Tibial nerve (tissue), 4 donors: ENCODE measurements at regions not wholly inside any gene's neighbourhood (a gene's known extent, or its start where the extent isn't known, plus 50 kb on each side); places are given as distances from the start of the nearest gene placed in this dataset.

Experiments used
- DNase-seq, 2 donors: peaks; one replicate each; pipeline ENCODE4 v3.0.0-alpha.2; 2019; ENCODE audit warnings: low spot score in 2 of 2
- H3K27ac ChIP-seq, 4 donors: fragments of 200-600 bp; sonication (generic) in 3 of 4; one replicate each; pipeline ENCODE4 v1.5.1; 2017 to 2019; ENCODE audit warnings: mild to moderate bottlenecking in 1 of 4
- H3K27me3 ChIP-seq, 2 donors: fragments of 200-600 bp; sonication (generic) in 1 of 2; one replicate each; pipeline versions ENCODE4 v1.5.1 to v1.6.0; 2017 to 2019
- H3K36me3 ChIP-seq, 3 donors: fragments of 200-600 bp; sonication (generic); one replicate each; pipeline ENCODE4 v1.5.1; 2018 to 2019
- H3K4me1 ChIP-seq, 4 donors: fragments of 200-600 bp; sonication (generic) in 3 of 4; one replicate each; pipeline ENCODE4 v1.5.1; 2017 to 2019
- H3K4me3 ChIP-seq, 4 donors: fragments of 200-600 bp; sonication (generic) in 3 of 4; one replicate each; pipeline ENCODE4 v1.5.1; 2017 to 2019; ENCODE audit warnings: mild to moderate bottlenecking in 1 of 4, moderate library complexity in 1 of 4
- H3K9me3 ChIP-seq, 4 donors: fragments of 200-600 bp; sonication (generic) in 3 of 4; one replicate each; pipeline ENCODE4 v1.5.1; 2017 to 2019
- CTCF ChIP-seq, 5 experiments: fragments of 200-600 bp in 3 of 5; fragments of 450-650 bp in 2 of 5; sonication (generic) in 3 of 5; IDR thresholded peaks; one replicate each; pipeline ENCODE4 v1.5.1; 2016 to 2019; ENCODE audit warnings: antibody characterized with exemption in 5 of 5, mild to moderate bottlenecking in 3 of 5, moderate library complexity in 2 of 5
- EP300 ChIP-seq, 2 donors: sonication (generic); formaldehyde crosslinking; IDR thresholded peaks; one replicate each; pipeline ENCODE4 v1.6.1; 2017; ENCODE audit warnings: antibody characterized with exemption in 2 of 2, mild to moderate bottlenecking in 1 of 2
- POLR2A ChIP-seq, 2 donors: fragments of 450-650 bp; IDR thresholded peaks; one replicate each; pipeline ENCODE4 v1.6.1; 2017; ENCODE audit warnings: antibody characterized with exemption in 2 of 2, mild to moderate bottlenecking in 2 of 2, moderate library complexity in 2 of 2
- WGBS, 2 donors: methylation state at CpG; one replicate each; pipeline ENCODE4 v1.1.5; 2018; 5-methylcytosine and 5-hydroxymethylcytosine counted together

DNA sequence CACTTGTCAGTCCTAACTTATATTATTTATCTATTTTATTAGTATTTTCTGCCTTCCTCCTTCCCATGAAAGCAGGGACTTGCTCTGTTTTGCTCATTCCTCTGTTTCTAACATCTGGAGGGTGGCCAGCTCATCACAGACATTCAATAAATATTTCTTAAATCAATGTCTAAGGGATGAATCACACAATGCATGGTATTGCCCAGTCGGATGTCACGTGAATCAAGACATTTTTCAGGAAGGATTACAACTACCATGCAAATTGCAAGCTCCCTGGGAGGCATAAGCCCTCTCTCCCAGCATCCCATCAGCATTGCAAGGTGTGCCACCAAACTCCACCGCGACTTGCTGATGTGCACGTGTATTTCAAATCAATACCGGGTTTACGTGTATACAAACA is 146.6 kb upstream of the RNF32 start:
- DNase-seq, result no peak
- TF ChIP-seq POLR2A (IDR thresholded peaks at IDR 0.05) (no peak), CTCF (IDR thresholded peaks at IDR 0.05) (no peak), EP300 (IDR thresholded peaks at IDR 0.05) (no peak)
- no peaks in the 10 kb centered on the region for H3K36me3 ChIP-seq
- no peak overlapping the region for H3K27ac ChIP-seq
- no peaks in the 10 kb centered on the region for H3K4me1 ChIP-seq
- H3K27me3 ChIP-seq, result no peaks in the 10 kb centered on the region
- H3K9me3 ChIP-seq, result no peaks in the 10 kb centered on the region
- H3K4me3 ChIP-seq, result no peak overlapping the region
- WGBS, 2 donors, result 79 to 90% methylated on average over 7 of the region's 7 CpGs

DNA sequence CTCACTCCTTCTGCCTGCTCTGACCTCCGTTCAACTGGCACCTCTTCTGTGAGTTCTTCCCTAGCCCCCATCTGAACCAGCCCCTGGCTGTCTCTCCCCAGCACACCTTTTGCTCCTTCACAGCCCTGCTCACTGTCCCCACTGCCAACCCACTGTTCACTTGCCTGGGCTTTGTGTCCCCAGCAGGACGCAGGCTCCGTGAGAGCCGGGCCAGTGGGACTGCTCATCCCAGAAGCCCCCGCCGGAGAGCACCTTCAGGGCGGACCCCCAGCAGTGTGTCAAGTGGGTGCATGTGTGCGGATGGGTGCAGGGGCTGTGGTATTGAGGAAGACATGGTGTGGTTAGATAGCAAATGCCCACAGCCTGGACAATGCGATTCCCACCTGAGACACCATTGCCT is 148.4 kb upstream of the RNF32 start:
- TF ChIP-seq POLR2A (IDR thresholded peaks at IDR 0.05), result no peak
- TF ChIP-seq CTCF (IDR thresholded peaks at IDR 0.05), result no peak
- no peak for TF ChIP-seq EP300 (IDR thresholded peaks at IDR 0.05)
- Histone ChIP-seq H3K36me3 (no peaks in the 10 kb centered on the region), H3K4me1 (no peaks in the 10 kb centered on the region), H3K27me3 (no peaks in the 10 kb centered on the region), H3K9me3 (no peaks in the 10 kb centered on the region), H3K27ac (no peak overlapping the region), H3K4me3 (no peak overlapping the region)
- 82 to 89% methylated on average over 7 to 9 of the region's 9 CpGs for WGBS, 2 donors
- no peak for DNase-seq

GRCh38 chr7:156491435-156491834 is 149.1 kb upstream of the RNF32 start:
- Histone ChIP-seq H3K4me3 (no peak overlapping the region), H3K27me3 (no peaks in the 10 kb centered on the region), H3K9me3 (no peaks in the 10 kb centered on the region), H3K27ac (no peak overlapping the region), H3K36me3 (no peaks in the 10 kb centered on the region), H3K4me1 (no peaks in the 10 kb centered on the region)
- WGBS, 2 donors, result 61 to 76% methylated on average over 5 of the region's 5 CpGs
- TF ChIP-seq POLR2A (IDR thresholded peaks at IDR 0.05) (no peak), CTCF (IDR thresholded peaks at IDR 0.05) (no peak), EP300 (IDR thresholded peaks at IDR 0.05) (no peak)
- no peak for DNase-seq

DNA sequence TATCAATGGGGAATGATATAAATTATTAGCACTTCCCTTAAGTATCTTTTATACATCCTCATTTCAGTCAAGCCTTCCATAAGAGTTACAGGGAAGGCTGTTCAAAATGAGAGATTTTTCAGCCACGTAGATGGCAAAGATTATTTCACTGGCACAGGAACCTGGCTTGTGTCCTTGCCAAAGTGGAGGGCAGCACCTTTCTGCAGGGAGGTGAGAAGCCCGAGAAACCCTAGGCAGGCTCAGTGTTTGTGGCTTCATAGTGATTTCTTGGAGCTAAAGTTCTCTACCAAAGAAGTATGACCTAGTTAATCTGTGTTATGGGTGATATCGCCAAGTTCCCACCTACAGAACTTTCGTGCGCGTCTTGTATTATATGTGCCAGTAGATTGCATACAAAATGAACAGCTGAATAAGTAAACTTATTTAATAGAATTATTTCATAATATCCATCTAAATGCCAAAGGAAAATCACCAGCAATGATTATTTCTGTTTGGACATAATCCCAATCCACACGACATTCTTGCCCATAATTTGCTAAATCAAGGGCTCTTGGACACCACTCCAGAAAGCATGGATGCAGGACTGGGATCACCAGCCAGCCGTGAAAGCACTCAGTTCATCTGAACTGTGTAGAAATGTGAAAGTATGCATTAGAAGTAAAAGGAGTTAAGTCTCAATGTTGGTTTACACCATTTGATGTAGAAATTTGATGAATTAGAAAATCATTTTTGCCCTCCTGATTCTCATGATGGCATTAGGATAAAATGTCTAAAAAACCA is 150.4 kb upstream of the RNF32 start:
- no peaks in the 10 kb centered on the region for H3K9me3 ChIP-seq
- 88% methylated on average over 8 of the region's 8 CpGs for WGBS, 2 donors
- no peak for DNase-seq
- H3K4me1 ChIP-seq, result no peaks in the 10 kb centered on the region
- no peaks in the 10 kb centered on the region for H3K27me3 ChIP-seq
- H3K27ac ChIP-seq, result no peak overlapping the region
- H3K4me3 ChIP-seq, result no peak overlapping the region
- no peak for TF ChIP-seq EP300 (IDR thresholded peaks at IDR 0.05)
- TF ChIP-seq POLR2A (IDR thresholded peaks at IDR 0.05), result no peak
- TF ChIP-seq CTCF (IDR thresholded peaks at IDR 0.05), result no peak
- no peaks in the 10 kb centered on the region for H3K36me3 ChIP-seq

GRCh38 chr7:156487811-156488533 is 152.6 kb upstream of the RNF32 start:
- whole genome bisulfite sequencing, 2 donors, result 61 to 72% methylated on average over 12 of the region's 12 CpGs
- Histone ChIP-seq H3K9me3 (no peaks in the 10 kb centered on the region), H3K4me3 (no peak overlapping the region)

More at GRCh38 chr7:156487811-156488533, 152.6 kb upstream of the RNF32 start:
- Histone ChIP-seq H3K4me1 (no peaks in the 10 kb centered on the region), H3K36me3 (no peaks in the 10 kb centered on the region), H3K27me3 (no peaks in the 10 kb centered on the region), H3K27ac (no peak overlapping the region)
- no peak for DNase-seq
- TF ChIP-seq EP300 (IDR thresholded peaks at IDR 0.05) (no peak), CTCF (IDR thresholded peaks at IDR 0.05) (no peak), POLR2A (IDR thresholded peaks at IDR 0.05) (no peak)
